ENCODE measurements at regions not wholly inside any gene's neighbourhood (a gene's known extent, or its start where the extent isn't known, plus 50 kb on each side); places are given as distances from the start of the nearest gene placed in this dataset.

- Histone ChIP-seq H3K9me2 (replicated peaks; ENCODE audit: insufficient read depth) (no peaks in the 10 kb centered on the region), H3K4me1 (ENCODE audit: insufficient read depth) (peaks cover 17% of the 10 kb centered on the region), H3K27me3 (no peaks in the 10 kb centered on the region), H3K4me2 (no peak overlapping the region), H3K36me3 (replicated peaks; ENCODE audit: insufficient read depth, low read depth) (no peaks in the 10 kb centered on the region), H4K20me1 (ENCODE audit: insufficient read depth, poor library complexity, severe bottlenecking) (no peaks in the 10 kb centered on the region), H3K79me2 (no peaks in the 10 kb centered on the region), H3K9me3 (ENCODE audit: low read depth) (no peaks in the 10 kb centered on the region), H3K4me3 (no peak overlapping the region), H3K27ac (no peak overlapping the region), H2AFZ (no peak overlapping the region)
- no peak for DNase-seq (ENCODE audit: low spot score)
- TF ChIP-seq EZH2 (IDR thresholded peaks at IDR 0.05; ENCODE audit: borderline replicate concordance) (no peak), CTCF (IDR thresholded peaks at IDR 0.05; ENCODE audit: poor library complexity) (no peak), EZH2phosphoT487 (IDR thresholded peaks at IDR 0.05; ENCODE audit: low read depth, severe bottlenecking, unreplicated experiment) (no peak)
- WGBS (ENCODE audit: low lambda C conversion rate, missing lambda C conversion rate), result 81% methylated on average over 2 of the region's 2 CpGs
Measured at GRCh38 chr12:19034937-19035336, 94.6 kb upstream of the PLEKHA5 start.

- peaks cover 19% of the 10 kb centered on the region for H3K4me1 ChIP-seq (ENCODE audit: insufficient read depth)
- TF ChIP-seq EZH2phosphoT487 (IDR thresholded peaks at IDR 0.05; ENCODE audit: low read depth, severe bottlenecking, unreplicated experiment), result no peak
- no peak for TF ChIP-seq EZH2 (IDR thresholded peaks at IDR 0.05; ENCODE audit: borderline replicate concordance)
- TF ChIP-seq CTCF (IDR thresholded peaks at IDR 0.05; ENCODE audit: poor library complexity), result no peak
- H3K79me2 ChIP-seq, result no peaks in the 10 kb centered on the region
- no peak for DNase-seq (ENCODE audit: low spot score)
- H3K4me3 ChIP-seq, result no peak overlapping the region
- no peaks in the 10 kb centered on the region for H3K9me2 ChIP-seq (replicated peaks; ENCODE audit: insufficient read depth)
- no peaks in the 10 kb centered on the region for H3K27me3 ChIP-seq
- H3K9me3 ChIP-seq (ENCODE audit: low read depth), result no peaks in the 10 kb centered on the region
- H3K27ac ChIP-seq, result no peak overlapping the region
- WGBS (ENCODE audit: low lambda C conversion rate, missing lambda C conversion rate), result 87% methylated on average over 1 of the region's 1 CpG
- H3K4me2 ChIP-seq, result no peak overlapping the region
- no peaks in the 10 kb centered on the region for H4K20me1 ChIP-seq (ENCODE audit: insufficient read depth, poor library complexity, severe bottlenecking)
- no peaks in the 10 kb centered on the region for H3K36me3 ChIP-seq (replicated peaks; ENCODE audit: insufficient read depth, low read depth)
- no peak overlapping the region for H2AFZ ChIP-seq
Measured at GRCh38 chr12:19035536-19035935, 94.0 kb upstream of the PLEKHA5 start.

- TF ChIP-seq EZH2 (IDR thresholded peaks at IDR 0.05; ENCODE audit: borderline replicate concordance), result no peak
- TF ChIP-seq CTCF (IDR thresholded peaks at IDR 0.05; ENCODE audit: poor library complexity), result no peak
- no peak for TF ChIP-seq EZH2phosphoT487 (IDR thresholded peaks at IDR 0.05; ENCODE audit: low read depth, severe bottlenecking, unreplicated experiment)
- Histone ChIP-seq H3K27ac (no peak overlapping the region), H3K4me3 (no peak overlapping the region), H3K9me3 (ENCODE audit: low read depth) (no peaks in the 10 kb centered on the region), H3K9me2 (replicated peaks; ENCODE audit: insufficient read depth) (no peaks in the 10 kb centered on the region), H3K4me2 (no peak overlapping the region), H4K20me1 (ENCODE audit: insufficient read depth, poor library complexity, severe bottlenecking) (no peaks in the 10 kb centered on the region), H3K79me2 (no peaks in the 10 kb centered on the region), H3K4me1 (ENCODE audit: insufficient read depth) (peaks cover 19% of the 10 kb centered on the region), H2AFZ (no peak overlapping the region), H3K27me3 (no peaks in the 10 kb centered on the region), H3K36me3 (replicated peaks; ENCODE audit: insufficient read depth, low read depth) (no peaks in the 10 kb centered on the region)
- whole genome bisulfite sequencing (ENCODE audit: low lambda C conversion rate, missing lambda C conversion rate), result 75% methylated on average over 6 of the region's 6 CpGs
- DNase-seq (ENCODE audit: low spot score), result no peak
Measured at GRCh38 chr12:19036673-19037357, 92.7 kb upstream of the PLEKHA5 start.

Measured in hepatocyte (in vitro differentiated cells).